Colonic mucosa (tissue), 4 donors: ENCODE measurements at regions not wholly inside any gene's neighbourhood (a gene's known extent, or its start where the extent isn't known, plus 50 kb on each side); places are given as distances from the start of the nearest gene placed in this dataset.

Source experiments
- DNase-seq: peaks from one replicate; pipeline ENCODE4 v3.0.0-alpha.2; 2020
- H3K27ac ChIP-seq: fragments of 200-600 bp; one replicate; pipeline ENCODE4 v1.8.0; 2021
- H3K27me3 ChIP-seq: fragments of 200-600 bp; one replicate; pipeline ENCODE4 v1.8.0; 2021
- H3K36me3 ChIP-seq: fragments of 200-600 bp; one replicate; pipeline ENCODE4 v1.8.0; 2021
- H3K4me1 ChIP-seq: fragments of 200-600 bp; one replicate; pipeline ENCODE4 v1.8.0; 2021; ENCODE audit warnings: mild to moderate bottlenecking
- H3K4me3 ChIP-seq: fragments of 200-600 bp; one replicate; pipeline ENCODE4 v1.8.0; 2021
- H3K9ac ChIP-seq, 2 donors: one replicate each; pipeline ENCODE4 v1.7.0; 2013; ENCODE audit warnings: control low read depth in 2 of 2, low read depth in 2 of 2, low read length in 2 of 2
- H3K9me3 ChIP-seq: fragments of 200-600 bp; one replicate; pipeline ENCODE4 v1.8.0; 2021
- CTCF ChIP-seq: fragments of 200-600 bp; IDR thresholded peaks from one replicate; pipeline ENCODE4 v1.8.0; 2022; ENCODE audit warnings: antibody characterized with exemption, mild to moderate bottlenecking
- intact Hi-C: fragments of 100-400 bp; cut with DNase I; formaldehyde crosslinking; loops from one replicate; pipeline ENCODE4 v1.14.1; 2022
- donor health status: healthy.
- donor health status: DM: no; HTN: no; CAD: no.
- donor health status: DM: no; HTN: no; CAD: no.

GRCh38 chr1:208631092-208631491 is 386.9 kb upstream of the PLXNA2 start:
- no peak for DNase-seq
- intact Hi-C loops = no loop called here
- Histone ChIP-seq H3K9ac (no peak overlapping the region), H3K27me3 (no peaks in the 10 kb centered on the region), H3K4me1 (no peaks in the 10 kb centered on the region), H3K27ac (no peak overlapping the region), H3K36me3 (no peaks in the 10 kb centered on the region), H3K9me3 (no peaks in the 10 kb centered on the region), H3K4me3 (no peak overlapping the region)
- no peak for TF ChIP-seq CTCF

- Histone ChIP-seq H3K4me3 (no peak overlapping the region), H3K36me3 (no peaks in the 10 kb centered on the region), H3K27ac (no peak overlapping the region), H3K27me3 (no peaks in the 10 kb centered on the region), H3K9me3 (no peaks in the 10 kb centered on the region), H3K9ac (no peak overlapping the region), H3K4me1 (no peaks in the 10 kb centered on the region)
- intact Hi-C loops = no loop called here
- TF ChIP-seq CTCF = no peak
- DNase-seq = no peak
Measured at GRCh38 chr1:208631506-208631905, 387.3 kb upstream of the PLXNA2 start.

DNA sequence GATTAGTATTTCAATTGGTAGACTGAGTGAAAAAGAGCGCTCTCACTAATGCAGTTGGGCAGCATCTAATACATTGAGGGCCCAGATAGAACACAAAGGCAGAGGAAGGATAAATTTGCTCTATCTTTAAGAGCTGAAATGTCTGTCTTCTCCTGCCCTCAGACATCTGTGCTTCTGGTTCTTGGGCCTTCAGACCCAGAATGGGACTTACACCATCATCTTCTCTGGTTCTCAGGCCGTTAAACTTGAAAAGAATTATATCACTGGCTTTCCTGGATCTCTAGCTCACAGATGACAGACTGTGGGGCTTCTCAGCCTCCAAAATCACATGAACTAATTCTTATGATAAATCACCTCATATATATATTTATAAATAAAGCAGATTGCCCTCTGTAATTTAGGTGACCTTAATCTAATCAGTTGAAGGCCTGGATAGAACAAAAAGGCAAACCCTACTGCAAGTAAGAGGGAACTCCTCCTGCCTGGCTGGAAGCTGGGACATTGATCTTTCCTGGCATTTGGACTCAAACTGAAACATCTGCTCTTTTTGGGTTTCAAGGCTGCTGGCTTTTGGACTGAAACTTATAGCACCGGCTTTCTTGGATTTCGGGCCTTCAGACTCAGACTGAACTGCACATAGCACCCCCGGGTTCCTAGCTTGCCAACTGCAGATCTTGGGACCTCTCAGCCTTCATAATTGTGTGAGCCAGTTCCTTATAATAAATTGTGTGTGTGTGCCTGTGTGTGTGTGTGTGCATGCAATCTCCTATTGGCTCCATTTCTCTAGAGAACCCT is 390.4 kb upstream of the PLXNA2 start:
- H3K9me3 ChIP-seq = no peaks in the 10 kb centered on the region
- intact Hi-C loops = no loop called here
- H3K4me1 ChIP-seq = no peaks in the 10 kb centered on the region

GRCh38 chr1:208637181-208637580 is 393.0 kb upstream of the PLXNA2 start:
- Histone ChIP-seq H3K9ac (no peak overlapping the region), H3K27ac (no peak overlapping the region), H3K4me3 (no peak overlapping the region), H3K9me3 (no peaks in the 10 kb centered on the region), H3K27me3 (no peaks in the 10 kb centered on the region), H3K4me1 (no peaks in the 10 kb centered on the region), H3K36me3 (no peaks in the 10 kb centered on the region)
- no peak for TF ChIP-seq CTCF
- DNase-seq = no peak
- intact Hi-C loops = no loop called here

More for the DNA sequence above, 390.4 kb upstream of the PLXNA2 start:
- no peak for DNase-seq
- Histone ChIP-seq H3K27me3 (no peaks in the 10 kb centered on the region), H3K27ac (no peak overlapping the region), H3K4me3 (no peak overlapping the region), H3K9ac (no peak overlapping the region), H3K36me3 (no peaks in the 10 kb centered on the region)
- no peak for TF ChIP-seq CTCF

- no peak for DNase-seq
- Histone ChIP-seq H3K36me3 (no peaks in the 10 kb centered on the region), H3K4me1 (no peaks in the 10 kb centered on the region), H3K27ac (no peak overlapping the region), H3K9ac (no peak overlapping the region), H3K4me3 (no peak overlapping the region), H3K9me3 (no peaks in the 10 kb centered on the region), H3K27me3 (no peaks in the 10 kb centered on the region)
- intact Hi-C loops = no loop called here
- no peak for TF ChIP-seq CTCF
Measured at GRCh38 chr1:208639382-208639781, 395.2 kb upstream of the PLXNA2 start.
